NB4 (cell line): ENCODE measurements at regions not wholly inside any gene's neighbourhood (a gene's known extent, or its start where the extent isn't known, plus 50 kb on each side); places are given as distances from the start of the nearest gene placed in this dataset.

Experiments
- DNase-seq: peaks from one replicate; pipeline ENCODE4 v3.0.0; 2010; ENCODE audit warnings: low read depth
- H3K4me3 ChIP-seq: one replicate; pipeline ENCODE4 v1.5.1; 2011; ENCODE audit warnings: mild to moderate bottlenecking, low read depth, low read length, moderate library complexity
- MYC ChIP-seq: IDR thresholded peaks from 2 replicates; pipeline ENCODE4 v1.6.1; 2011; ENCODE audit warnings: low read depth, low read length
- POLR2A ChIP-seq: IDR thresholded peaks from 2 replicates; pipeline ENCODE4 v1.6.1; 2011; ENCODE audit warnings: mild to moderate bottlenecking; ENCODE audit not compliant: insufficient read length; ENCODE audit errors: extremely low read depth
- TF ChIP-seq, protein P1 (sequence below): IDR thresholded peaks from 2 replicates; pipeline ENCODE4 v1.6.1; 2011; ENCODE audit warnings: low read depth, low read length
- TF ChIP-seq, protein P2 (sequence below): IDR thresholded peaks from one replicate; pipeline ENCODE4 v1.5.1; 2012; ENCODE audit warnings: low read depth, low read length

DNA sequence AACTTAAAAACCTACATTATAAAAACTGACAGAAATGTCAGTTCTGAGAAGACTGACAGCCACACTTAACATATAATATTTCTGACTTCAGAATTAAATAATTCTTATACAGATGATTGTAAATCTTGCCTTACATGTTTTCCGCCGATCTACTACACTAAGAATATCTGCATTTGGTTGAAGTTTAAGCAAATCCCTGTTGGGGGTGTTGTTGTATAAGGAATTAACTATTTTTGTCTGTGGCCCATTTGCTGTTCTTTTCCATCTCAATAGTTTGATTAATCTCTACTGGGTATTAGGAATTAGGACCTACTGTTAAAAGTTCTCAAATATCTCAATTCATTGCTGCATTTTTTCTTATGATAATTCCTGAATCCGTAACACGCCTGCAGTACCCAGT is 838.3 kb upstream of the ROBO1 start:
- TF ChIP-seq, protein P1, sequence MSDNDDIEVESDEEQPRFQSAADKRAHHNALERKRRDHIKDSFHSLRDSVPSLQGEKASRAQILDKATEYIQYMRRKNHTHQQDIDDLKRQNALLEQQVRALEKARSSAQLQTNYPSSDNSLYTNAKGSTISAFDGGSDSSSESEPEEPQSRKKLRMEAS, result no peak
- DNase-seq, result no peak
- H3K4me3 ChIP-seq, result no peak overlapping the region

DNA sequence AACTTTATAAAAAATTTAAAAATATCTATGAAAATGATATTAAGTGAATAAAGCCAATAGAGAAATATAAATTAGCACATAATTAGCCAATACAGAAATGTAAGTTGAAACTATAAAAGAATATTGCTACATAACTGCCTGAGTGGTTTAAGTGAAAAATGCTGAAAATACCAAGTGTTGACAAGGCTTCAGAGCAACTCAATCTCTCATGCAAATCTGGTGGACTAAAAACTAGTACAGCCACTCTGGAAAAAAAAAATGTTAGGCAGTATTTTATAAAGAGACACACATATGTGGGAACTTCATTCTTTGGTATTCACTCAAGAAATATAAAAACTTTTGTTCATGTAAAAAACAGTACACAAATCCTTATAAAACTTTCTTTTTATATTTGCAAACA is 833.7 kb upstream of the ROBO1 start:
- no peak overlapping the region for H3K4me3 ChIP-seq
- no peak for DNase-seq
- TF ChIP-seq, protein P2, sequence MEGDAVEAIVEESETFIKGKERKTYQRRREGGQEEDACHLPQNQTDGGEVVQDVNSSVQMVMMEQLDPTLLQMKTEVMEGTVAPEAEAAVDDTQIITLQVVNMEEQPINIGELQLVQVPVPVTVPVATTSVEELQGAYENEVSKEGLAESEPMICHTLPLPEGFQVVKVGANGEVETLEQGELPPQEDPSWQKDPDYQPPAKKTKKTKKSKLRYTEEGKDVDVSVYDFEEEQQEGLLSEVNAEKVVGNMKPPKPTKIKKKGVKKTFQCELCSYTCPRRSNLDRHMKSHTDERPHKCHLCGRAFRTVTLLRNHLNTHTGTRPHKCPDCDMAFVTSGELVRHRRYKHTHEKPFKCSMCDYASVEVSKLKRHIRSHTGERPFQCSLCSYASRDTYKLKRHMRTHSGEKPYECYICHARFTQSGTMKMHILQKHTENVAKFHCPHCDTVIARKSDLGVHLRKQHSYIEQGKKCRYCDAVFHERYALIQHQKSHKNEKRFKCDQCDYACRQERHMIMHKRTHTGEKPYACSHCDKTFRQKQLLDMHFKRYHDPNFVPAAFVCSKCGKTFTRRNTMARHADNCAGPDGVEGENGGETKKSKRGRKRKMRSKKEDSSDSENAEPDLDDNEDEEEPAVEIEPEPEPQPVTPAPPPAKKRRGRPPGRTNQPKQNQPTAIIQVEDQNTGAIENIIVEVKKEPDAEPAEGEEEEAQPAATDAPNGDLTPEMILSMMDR, result no peak
- no peak for TF ChIP-seq MYC
- TF ChIP-seq, protein P1, result no peak
- TF ChIP-seq POLR2A, result no peak

DNA sequence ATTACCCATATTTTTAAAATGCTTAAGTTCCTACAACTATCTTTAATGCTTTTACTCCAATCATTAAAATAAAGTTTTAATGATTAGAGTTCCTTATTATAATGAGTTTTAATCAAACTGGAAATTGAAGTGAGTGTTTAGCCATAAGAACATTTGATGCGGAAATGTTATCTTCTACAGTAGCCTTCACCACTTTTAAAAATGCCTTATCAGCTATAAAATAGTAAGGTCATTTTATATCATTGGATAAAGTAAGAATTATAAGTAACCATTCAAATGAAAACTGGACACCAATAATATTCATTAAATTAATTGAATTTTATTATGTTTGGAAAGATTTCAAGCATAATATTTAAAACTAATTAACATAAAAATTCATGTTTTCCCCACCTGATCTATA is 825.0 kb upstream of the ROBO1 start:
- no peak overlapping the region for H3K4me3 ChIP-seq
- no peak for DNase-seq
- TF ChIP-seq POLR2A (no peak), MYC (no peak)
- TF ChIP-seq, protein P2, result no peak
- TF ChIP-seq, protein P1, result no peak

DNA sequence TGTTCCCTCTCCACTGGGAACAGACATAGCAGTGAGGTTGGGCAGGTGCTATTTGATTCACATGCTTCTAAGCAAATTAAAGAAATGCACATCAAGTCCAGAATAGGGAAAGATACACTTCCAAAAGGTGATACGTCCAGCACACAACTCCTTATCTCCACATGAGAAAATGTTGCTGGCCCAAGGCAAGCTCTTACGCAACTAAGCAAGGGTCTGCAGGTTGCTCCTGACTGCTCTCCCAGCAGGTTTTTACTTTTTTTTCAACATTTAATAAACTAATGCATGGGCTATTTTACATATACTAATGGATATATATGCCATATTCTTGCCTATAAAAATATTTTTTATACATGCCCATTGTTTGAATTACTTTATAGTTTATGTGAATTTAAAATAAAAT is 818.5 kb upstream of the ROBO1 start:
- no peak for DNase-seq
- no peak overlapping the region for H3K4me3 ChIP-seq
- TF ChIP-seq MYC, result no peak
- TF ChIP-seq, protein P2, result no peak

DNA sequence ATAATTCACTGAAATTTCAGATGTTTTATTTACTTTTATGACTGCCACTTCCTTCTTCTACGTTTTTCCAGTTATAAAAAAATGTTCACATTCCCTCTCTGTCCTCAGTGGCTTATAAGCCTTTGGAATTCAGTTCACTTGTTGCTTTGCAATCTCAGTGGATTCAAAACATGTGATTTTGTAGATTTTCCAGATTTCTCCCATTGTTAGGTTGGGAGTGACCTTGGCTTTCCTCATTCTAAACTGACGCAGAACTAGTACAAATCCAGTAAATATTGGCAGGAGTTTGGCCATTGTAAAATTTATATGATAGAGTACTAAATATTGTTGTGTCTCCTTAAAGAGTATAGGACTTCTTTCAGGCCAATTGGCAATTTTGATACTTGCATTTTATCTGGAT is 812.3 kb upstream of the ROBO1 start:
- DNase-seq, result no peak
- no peak overlapping the region for H3K4me3 ChIP-seq
- no peak for TF ChIP-seq POLR2A
- TF ChIP-seq, protein P2, result no peak
- TF ChIP-seq, protein P1, result no peak
- TF ChIP-seq MYC, result no peak

DNA sequence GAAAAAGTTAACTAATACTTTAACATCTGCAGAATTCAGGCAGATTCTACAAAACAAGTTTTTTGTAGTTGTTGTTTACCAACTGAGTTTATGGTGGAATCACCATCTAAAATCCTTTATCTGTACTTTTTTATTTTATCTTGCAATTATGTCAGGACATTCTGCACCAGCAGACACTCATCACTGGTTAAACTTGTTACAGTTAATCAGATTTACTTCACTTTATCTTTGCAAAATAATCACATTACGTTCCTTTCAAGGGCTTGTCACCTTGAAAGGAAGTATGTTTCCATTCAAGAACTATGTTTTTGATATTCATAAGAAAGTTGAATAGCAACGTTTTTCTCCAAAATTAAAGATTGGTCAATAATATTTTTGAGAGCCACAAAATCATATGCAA is 796.6 kb upstream of the ROBO1 start:
- TF ChIP-seq, protein P1, result no peak
- TF ChIP-seq, protein P2, result no peak
- TF ChIP-seq MYC (no peak), POLR2A (no peak)

More for the DNA sequence above, 796.6 kb upstream of the ROBO1 start:
- H3K4me3 ChIP-seq, result no peak overlapping the region
- DNase-seq, result no peak
